ENCODE measurements at regions not wholly inside any gene's neighbourhood (a gene's known extent, or its start where the extent isn't known, plus 50 kb on each side); places are given as distances from the start of the nearest gene placed in this dataset.

GRCh38 chr15:70387993-70388392 is 290.3 kb upstream of the TLE3 start:
- no peaks in the 10 kb centered on the region for H3K4me1 ChIP-seq
- 65 to 93% (median 90%) methylated on average over 2 of the region's 2 CpGs for WGBS, 5 donors
- H3K27ac ChIP-seq = no peak overlapping the region
- no peaks in the 10 kb centered on the region for H3K9me3 ChIP-seq
- intact Hi-C loops (cut with DNase I; ENCODE audit: low total_unique reads) = no loop called here
- TF ChIP-seq POLR2AphosphoS5 (IDR thresholded peaks at IDR 0.05) = no peak
- no peak for TF ChIP-seq CTCF (IDR thresholded peaks at IDR 0.05)
- no peak for TF ChIP-seq EP300 (IDR thresholded peaks at IDR 0.05)
- TF ChIP-seq POLR2A (IDR thresholded peaks at IDR 0.05) = no peak
- H3K36me3 ChIP-seq = no peaks in the 10 kb centered on the region
- H3K4me3 ChIP-seq = no peak overlapping the region
- no peak for DNase-seq
- no peaks in the 10 kb centered on the region for H3K27me3 ChIP-seq

GRCh38 chr15:70387081-70387480 is 289.4 kb upstream of the TLE3 start:
- H3K27ac ChIP-seq = no peak overlapping the region
- H3K27me3 ChIP-seq = no peaks in the 10 kb centered on the region
- intact Hi-C loops (cut with DNase I; ENCODE audit: low total_unique reads) = no loop called here
- no peak for DNase-seq
- no peak overlapping the region for H3K4me3 ChIP-seq
- 91 to 98% (median 93%) methylated on average over 8 to 9 of the region's 9 CpGs for WGBS, 5 donors
- H3K4me1 ChIP-seq = no peaks in the 10 kb centered on the region
- peaks cover 0 to 2% (median 0%) of the 10 kb centered on the region in 4 donors for H3K9me3 ChIP-seq
- no peaks in the 10 kb centered on the region for H3K36me3 ChIP-seq
- no peak for TF ChIP-seq POLR2AphosphoS5 (IDR thresholded peaks at IDR 0.05)
- no peak for TF ChIP-seq CTCF (IDR thresholded peaks at IDR 0.05)
- TF ChIP-seq POLR2A (IDR thresholded peaks at IDR 0.05) = no peak
- no peak for TF ChIP-seq EP300 (IDR thresholded peaks at IDR 0.05)

- Histone ChIP-seq H3K4me3 (no peak overlapping the region), H3K27ac (no peak overlapping the region), H3K36me3 (no peaks in the 10 kb centered on the region), H3K27me3 (no peaks in the 10 kb centered on the region), H3K4me1 (no peaks in the 10 kb centered on the region), H3K9me3 (peaks cover 0 to 7% (median 3%) of the 10 kb centered on the region in 4 donors)
- TF ChIP-seq EP300 (IDR thresholded peaks at IDR 0.05) (no peak), CTCF (IDR thresholded peaks at IDR 0.05) (no peak), POLR2A (IDR thresholded peaks at IDR 0.05) (no peak), POLR2AphosphoS5 (IDR thresholded peaks at IDR 0.05) (no peak)
- DNase-seq = no peak
- intact Hi-C loops (cut with DNase I; ENCODE audit: low total_unique reads) = no loop called here
- WGBS, 5 donors = 94 to 98% (median 97%) methylated on average over 8 of the region's 8 CpGs
Observed at GRCh38 chr15:70385711-70386110, 288.0 kb upstream of the TLE3 start.

GRCh38 chr15:70385052-70385451 is 287.3 kb upstream of the TLE3 start:
- intact Hi-C loops (cut with DNase I; ENCODE audit: low total_unique reads) = no loop called here
- Histone ChIP-seq H3K27ac (no peak overlapping the region), H3K4me1 (no peaks in the 10 kb centered on the region), H3K9me3 (peaks cover 0 to 7% (median 3%) of the 10 kb centered on the region in 4 donors), H3K36me3 (no peaks in the 10 kb centered on the region), H3K4me3 (no peak overlapping the region), H3K27me3 (no peaks in the 10 kb centered on the region)
- WGBS, 5 donors = 66 to 82% (median 79%) methylated on average over 6 of the region's 6 CpGs
- DNase-seq = no peak
- TF ChIP-seq POLR2A (IDR thresholded peaks at IDR 0.05) (no peak), CTCF (IDR thresholded peaks at IDR 0.05) (no peak), POLR2AphosphoS5 (IDR thresholded peaks at IDR 0.05) (no peak), EP300 (IDR thresholded peaks at IDR 0.05) (no peak)

Data from stomach (tissue), 8 donors.